ENCODE measurements at regions not wholly inside any gene's neighbourhood (a gene's known extent, or its start where the extent isn't known, plus 50 kb on each side); places are given as distances from the start of the nearest gene placed in this dataset.

DNA sequence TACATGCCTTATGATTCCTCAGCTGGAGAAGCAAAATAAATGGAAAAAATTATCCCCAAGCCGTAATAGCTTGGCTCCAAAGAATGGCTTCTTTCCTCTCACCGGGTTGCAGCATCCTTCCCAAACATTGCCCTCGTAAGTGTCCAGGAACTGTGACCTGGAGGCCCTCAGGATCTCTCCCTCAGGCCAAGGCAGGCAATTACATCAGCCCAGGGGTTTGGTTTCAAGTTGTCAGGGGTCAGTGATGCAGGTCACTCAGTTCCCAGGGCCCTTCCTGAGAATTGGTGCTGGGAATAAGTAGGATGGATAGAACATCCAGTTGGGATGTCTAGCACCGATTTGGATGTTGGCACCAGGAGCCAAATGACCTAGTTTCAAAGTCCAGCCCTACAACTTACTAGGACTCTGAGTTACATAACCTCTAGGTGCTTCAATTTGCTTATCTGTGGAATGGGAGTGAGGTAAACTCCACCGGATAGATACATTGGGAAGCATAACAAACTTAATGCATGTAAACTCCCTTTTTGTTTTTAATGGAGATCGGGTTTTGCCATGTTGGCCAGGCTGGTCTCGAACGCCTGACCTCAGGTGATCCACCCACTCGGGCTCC lies 133.5 kb upstream of the DAP start:
- TF ChIP-seq, protein P1, sequence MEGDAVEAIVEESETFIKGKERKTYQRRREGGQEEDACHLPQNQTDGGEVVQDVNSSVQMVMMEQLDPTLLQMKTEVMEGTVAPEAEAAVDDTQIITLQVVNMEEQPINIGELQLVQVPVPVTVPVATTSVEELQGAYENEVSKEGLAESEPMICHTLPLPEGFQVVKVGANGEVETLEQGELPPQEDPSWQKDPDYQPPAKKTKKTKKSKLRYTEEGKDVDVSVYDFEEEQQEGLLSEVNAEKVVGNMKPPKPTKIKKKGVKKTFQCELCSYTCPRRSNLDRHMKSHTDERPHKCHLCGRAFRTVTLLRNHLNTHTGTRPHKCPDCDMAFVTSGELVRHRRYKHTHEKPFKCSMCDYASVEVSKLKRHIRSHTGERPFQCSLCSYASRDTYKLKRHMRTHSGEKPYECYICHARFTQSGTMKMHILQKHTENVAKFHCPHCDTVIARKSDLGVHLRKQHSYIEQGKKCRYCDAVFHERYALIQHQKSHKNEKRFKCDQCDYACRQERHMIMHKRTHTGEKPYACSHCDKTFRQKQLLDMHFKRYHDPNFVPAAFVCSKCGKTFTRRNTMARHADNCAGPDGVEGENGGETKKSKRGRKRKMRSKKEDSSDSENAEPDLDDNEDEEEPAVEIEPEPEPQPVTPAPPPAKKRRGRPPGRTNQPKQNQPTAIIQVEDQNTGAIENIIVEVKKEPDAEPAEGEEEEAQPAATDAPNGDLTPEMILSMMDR (IDR thresholded peaks at IDR 0.05; ENCODE audit: low read depth, low read length), result no peak
- no peak for TF ChIP-seq EZH2phosphoT487 (IDR thresholded peaks at IDR 0.05; ENCODE audit: low read depth)

All from OCI-LY3 (cell line).